ENCODE measurements at regions not wholly inside any gene's neighbourhood (a gene's known extent, or its start where the extent isn't known, plus 50 kb on each side); places are given as distances from the start of the nearest gene placed in this dataset.

GRCh38 chr14:50003213-50004021 lies 110.5 kb downstream of the ARF6 start:
- H3K27me3 Mint-ChIP-seq (ENCODE audit: insufficient read depth, low read depth, poor library complexity), result peaks cover 26% of the 10 kb centered on the region
- peak; percentile 72 for DNase-seq (ENCODE audit: low spot score)
- H3K4me2 ChIP-seq, result peak overlapping the region; percentile 80
- no peaks in the 10 kb centered on the region for H3K9me3 Mint-ChIP-seq
- H3K79me2 ChIP-seq (replicated peaks; ENCODE audit: insufficient read depth), result no peaks in the 10 kb centered on the region
- ATAC-seq, result peak; percentile 57
- no peak overlapping the region for H3K27ac ChIP-seq (ENCODE audit: low read depth)
- peak overlapping the region; percentile 95 for H2AFZ ChIP-seq
- no peaks in the 10 kb centered on the region; the same call in 2 of the 3 replicates for H3K36me3 Mint-ChIP-seq (ENCODE audit: low read depth)
- H3K4me1 Mint-ChIP-seq, result peaks cover 42% of the 10 kb centered on the region
- H3K4me3 Mint-ChIP-seq, result peak overlapping the region; percentile 73
- peaks cover 29% of the 10 kb centered on the region for H3K27me3 ChIP-seq (ENCODE audit: insufficient read depth)
- H3K36me3 ChIP-seq (ENCODE audit: insufficient read depth), result no peaks in the 10 kb centered on the region
- no peaks in the 10 kb centered on the region for H4K20me1 ChIP-seq (replicated peaks; ENCODE audit: insufficient read depth)
- H3K9me2 ChIP-seq (ENCODE audit: insufficient read depth), result no peaks in the 10 kb centered on the region
- peaks cover 28% of the 10 kb centered on the region for H3K4me1 ChIP-seq (ENCODE audit: insufficient read depth)
- 0 out of 2 replicates have a peak, but pooled peaks cover 5% of the 10 kb centered on the region for H3F3A ChIP-seq (replicated peaks; ENCODE audit: low read depth)
- H3K4me3 ChIP-seq, result peak overlapping the region; percentile 71
- no peak overlapping the region for H3K27ac Mint-ChIP-seq
- TF ChIP-seq ZNF331 (CRISPR knock-in tag; IDR thresholded peaks at IDR 0.05; ENCODE audit: low read depth) (no peak), CREB1 (CRISPR knock-in tag; IDR thresholded peaks at IDR 0.05; ENCODE audit: low read depth) (no peak), ETS1 (IDR thresholded peaks at IDR 0.05) (no peak), ZNF114 (CRISPR knock-in tag; IDR thresholded peaks at IDR 0.05) (no peak), STAT1 (IDR thresholded peaks at IDR 0.05; ENCODE audit: unreplicated experiment) (no peak), NANOG (IDR thresholded peaks at IDR 0.05; ENCODE audit: borderline replicate concordance) (no peak), EZH2 (IDR thresholded peaks at IDR 0.05; ENCODE audit: low read depth, unreplicated experiment) (no peak), ZNF462 (CRISPR knock-in tag; IDR thresholded peaks at IDR 0.05) (no peak), POLR2AphosphoS5 (IDR thresholded peaks at IDR 0.05; ENCODE audit: low read depth) (no peak), JUNB (IDR thresholded peaks at IDR 0.05; ENCODE audit: unreplicated experiment) (no peak), REST (IDR thresholded peaks at IDR 0.05; ENCODE audit: unreplicated experiment) (no peak), EZH2phosphoT487 (IDR thresholded peaks at IDR 0.05; ENCODE audit: unreplicated experiment) (no peak), CTCF (conservative IDR thresholded peaks at IDR 0.05; ENCODE audit: low read depth in 2 of 2) (no peak)

Measured in GM23338 (cell line).